HEK293T (cell line): ENCODE measurements at regions not wholly inside any gene's neighbourhood (a gene's known extent, or its start where the extent isn't known, plus 50 kb on each side); places are given as distances from the start of the nearest gene placed in this dataset.

ENCODE experiments used
- BHLHE40 ChIP-seq: fragments of 450-650 bp; IDR thresholded peaks from 2 replicates; pipeline ENCODE4 v1.6.1; 2016; ENCODE audit warnings: mild to moderate bottlenecking, moderate library complexity, borderline replicate concordance
- LEF1 ChIP-seq: fragments of 450-650 bp; IDR thresholded peaks from 2 replicates; pipeline ENCODE4 v1.6.1; 2017; ENCODE audit warnings: mild to moderate bottlenecking, borderline replicate concordance

GRCh38 chr2:42855221-42855970, 63.0 kb upstream of the HAAO start:
- TF ChIP-seq LEF1 (no peak), BHLHE40 (no peak)
